HuH-7 (cell line): ENCODE measurements at regions not wholly inside any gene's neighbourhood (a gene's known extent, or its start where the extent isn't known, plus 50 kb on each side); places are given as distances from the start of the nearest gene placed in this dataset.

Experiments
- DNase-seq: peaks from one replicate; pipeline ENCODE4 v3.0.0; 2011; ENCODE audit warnings: low spot score

GRCh38 chr4:30314001-30314400 is 406.2 kb upstream of the PCDH7 start:
- DNase-seq, result no peak

GRCh38 chr4:30330894-30331652 is 389.1 kb upstream of the PCDH7 start:
- no peak for DNase-seq

DNA sequence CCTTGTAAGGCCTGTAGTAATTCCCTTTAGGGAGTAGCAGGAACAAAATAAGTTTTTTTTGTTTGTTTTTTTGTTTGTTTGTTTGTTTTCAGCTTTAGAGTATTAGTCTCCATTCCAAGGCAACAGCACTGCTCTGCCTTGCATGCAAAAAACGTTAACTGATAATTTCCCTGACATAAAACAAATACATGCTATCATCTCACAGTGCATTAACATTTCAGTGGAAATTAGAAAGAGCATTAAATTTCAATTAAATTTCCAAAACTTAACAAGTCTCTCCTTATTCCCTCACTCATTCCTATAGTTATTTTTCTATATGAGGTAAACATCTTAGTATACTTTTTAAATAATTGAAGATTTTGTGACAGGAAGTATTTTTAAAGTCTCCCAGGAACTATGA is 378.4 kb upstream of the PCDH7 start:
- DNase-seq, result no peak

DNA sequence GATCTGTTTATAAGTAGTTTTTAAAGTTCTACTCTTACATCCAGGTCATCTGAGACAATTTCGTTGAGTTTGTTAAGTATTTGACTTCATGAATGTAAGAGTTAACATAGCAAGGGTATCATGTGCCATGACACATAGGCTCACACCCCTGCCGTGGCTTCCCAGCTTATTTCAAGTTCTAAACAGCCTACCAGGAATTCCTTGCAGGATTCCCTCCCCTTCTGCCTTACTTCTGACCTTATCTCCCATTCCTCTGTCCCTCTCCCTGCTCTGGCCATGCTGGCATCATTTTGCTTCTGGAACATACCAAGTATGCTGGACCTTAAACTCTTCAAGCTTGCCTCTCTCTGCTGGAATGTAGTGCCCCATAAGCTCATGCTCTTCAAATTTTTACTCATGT is 369.9 kb upstream of the PCDH7 start:
- no peak for DNase-seq

DNA sequence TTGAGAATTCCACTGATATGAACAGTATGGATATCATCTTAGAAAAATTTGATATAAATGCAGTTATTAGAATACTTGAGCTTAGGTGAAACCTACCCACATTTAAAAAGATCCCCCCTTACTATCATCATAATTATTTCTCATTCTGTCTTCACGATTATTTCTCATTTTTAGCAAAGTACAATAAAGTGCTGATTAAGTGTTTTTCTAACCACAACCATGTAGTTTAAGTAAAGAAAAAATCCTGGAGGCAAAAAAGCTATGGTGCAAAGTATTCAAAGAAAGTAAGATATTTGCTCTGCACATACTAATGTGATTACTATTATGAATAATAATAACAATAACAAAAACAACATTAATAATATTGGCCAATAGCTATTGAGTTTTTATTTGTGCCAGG is 365.6 kb upstream of the PCDH7 start:
- DNase-seq, result no peak

DNA sequence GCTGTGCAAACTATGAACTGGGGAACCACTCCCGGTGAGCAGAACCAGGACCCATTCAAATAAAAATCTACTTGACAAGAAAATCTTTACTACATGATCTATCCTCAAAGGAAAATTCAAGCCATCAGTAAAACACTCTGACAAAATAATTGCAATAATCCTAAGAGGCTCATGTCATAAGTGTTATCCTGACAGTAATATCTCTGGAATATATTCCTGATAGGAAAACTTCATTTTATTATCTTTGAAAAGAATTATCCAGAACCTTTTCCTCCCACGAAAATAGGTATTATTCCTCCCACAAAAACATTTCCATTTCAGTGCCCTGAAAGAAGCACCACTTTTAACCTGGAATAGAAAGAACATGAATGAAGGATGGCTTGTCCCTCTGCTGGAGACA is 357.7 kb upstream of the PCDH7 start:
- no peak for DNase-seq

DNA sequence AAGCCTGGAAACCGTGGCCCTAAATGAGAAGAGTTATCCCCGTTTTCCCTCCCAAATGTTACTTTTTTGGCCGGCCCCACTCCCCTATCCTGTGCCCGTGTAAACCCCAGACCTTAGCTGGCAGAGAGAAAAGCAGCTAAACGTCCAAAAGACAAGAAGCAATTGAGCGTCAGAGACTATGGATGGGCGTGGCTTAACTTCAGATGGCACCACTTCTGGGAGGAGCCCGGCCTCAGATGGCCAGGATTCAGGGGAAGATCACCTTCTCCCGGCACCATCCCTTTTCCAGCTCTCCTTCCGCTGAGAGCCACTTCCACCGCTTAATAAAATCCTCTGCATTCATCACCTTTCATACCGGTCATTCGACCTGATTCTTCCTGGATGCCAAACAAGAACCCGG is 350.1 kb upstream of the PCDH7 start:
- DNase-seq, result no peak

- peak; percentile 37 for DNase-seq
Observed at GRCh38 chr4:30380404-30380998, 339.7 kb upstream of the PCDH7 start.

- no peak for DNase-seq
Observed at GRCh38 chr4:30385650-30386049, 334.5 kb upstream of the PCDH7 start.

DNA sequence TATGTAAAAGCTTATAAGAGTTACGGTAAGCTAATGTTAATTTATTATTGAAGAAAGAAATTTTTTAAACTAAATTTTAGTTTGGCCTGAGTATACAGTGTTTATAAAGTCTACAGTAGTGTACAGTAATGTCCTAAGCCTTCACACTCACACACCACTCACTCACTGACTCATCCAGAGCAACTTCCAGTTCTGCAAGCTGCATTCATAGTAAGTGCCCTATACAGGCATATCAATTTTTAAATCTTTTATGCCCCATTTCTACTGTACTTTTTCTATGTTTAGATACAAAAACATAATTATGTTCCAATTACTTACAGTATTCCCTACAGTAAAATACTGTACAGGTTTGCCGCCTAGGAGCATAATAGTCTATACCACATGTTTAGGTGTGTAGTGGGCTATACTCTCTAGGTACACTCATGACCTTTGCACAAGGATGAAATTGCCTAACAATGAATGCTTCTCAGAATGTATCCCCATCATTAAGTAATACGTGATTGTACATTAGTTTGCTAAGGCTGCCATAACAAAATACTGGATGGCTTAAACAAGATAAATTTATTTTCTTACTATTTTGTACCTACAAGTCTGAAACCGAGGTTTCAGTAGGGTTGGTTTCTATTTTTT is 333.8 kb upstream of the PCDH7 start:
- DNase-seq, result no peak

DNA sequence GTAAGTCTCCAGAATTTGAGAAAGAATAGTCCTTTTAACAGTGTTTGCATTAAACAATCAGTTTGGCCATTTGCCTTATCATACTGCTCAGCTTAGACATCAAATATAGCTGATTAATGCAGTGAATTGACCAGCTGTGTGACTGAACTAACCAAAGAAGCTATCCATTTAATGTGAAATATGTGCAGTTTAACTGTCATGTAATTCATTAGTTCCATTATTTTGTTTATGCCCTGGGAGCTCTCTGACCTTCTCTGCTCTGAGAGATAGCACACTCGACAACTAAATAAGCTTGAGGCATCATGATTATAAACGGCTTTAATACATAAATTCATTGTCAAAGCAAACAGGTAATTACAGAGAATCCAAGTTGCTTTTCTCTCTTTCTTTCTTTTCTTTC is 324.3 kb upstream of the PCDH7 start:
- no peak for DNase-seq

DNA sequence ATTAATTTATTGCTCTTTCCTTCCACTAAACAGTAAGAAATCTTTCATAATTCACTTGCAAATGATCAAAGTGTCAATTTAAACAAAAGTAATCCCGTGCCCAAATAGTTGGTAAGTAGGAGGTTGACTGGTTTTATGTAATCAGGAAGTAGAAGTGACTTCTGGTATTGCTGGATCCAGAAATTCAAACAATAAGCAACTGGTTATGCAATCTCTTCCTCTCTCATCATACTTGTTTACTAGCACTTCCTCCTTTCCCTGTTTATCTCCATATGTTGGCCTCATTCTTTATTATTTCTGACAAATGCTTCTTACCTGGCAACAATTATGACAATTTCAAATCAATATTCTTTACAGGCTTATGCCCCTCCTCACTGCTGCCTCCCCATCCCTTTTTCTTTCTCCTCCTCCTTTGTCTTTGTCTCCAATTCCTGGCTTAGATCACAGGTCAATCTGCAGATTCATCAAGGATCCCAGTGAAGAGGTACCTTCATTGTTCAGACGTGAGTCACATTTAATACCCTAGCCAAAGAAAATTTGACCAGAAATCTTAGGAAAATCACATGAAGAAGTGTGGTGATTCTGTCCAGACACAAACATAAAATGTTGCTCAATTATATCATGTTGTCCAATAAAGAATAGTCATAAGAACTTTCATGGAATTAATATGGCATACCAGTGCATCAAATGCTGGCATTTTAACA is 323.2 kb upstream of the PCDH7 start:
- no peak for DNase-seq

DNA sequence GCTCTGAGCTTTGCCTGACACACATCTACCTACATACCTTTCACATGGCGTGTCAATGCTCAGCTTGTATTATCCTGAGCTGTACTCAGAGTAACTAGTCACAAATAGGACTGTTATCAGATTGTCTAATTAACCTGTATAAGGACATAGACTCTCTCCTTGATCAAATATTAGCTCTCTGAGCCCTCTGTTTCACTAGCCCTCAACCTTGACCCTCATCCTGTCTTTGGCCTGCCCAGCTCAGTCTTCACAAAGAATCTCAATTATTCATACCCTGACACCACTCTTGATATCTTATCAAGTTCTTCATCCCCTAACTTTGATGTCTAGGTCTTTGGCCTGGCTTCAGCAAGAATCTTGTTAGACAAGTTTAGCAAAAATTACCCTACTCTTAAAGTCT is 320.7 kb upstream of the PCDH7 start:
- no peak for DNase-seq

DNA sequence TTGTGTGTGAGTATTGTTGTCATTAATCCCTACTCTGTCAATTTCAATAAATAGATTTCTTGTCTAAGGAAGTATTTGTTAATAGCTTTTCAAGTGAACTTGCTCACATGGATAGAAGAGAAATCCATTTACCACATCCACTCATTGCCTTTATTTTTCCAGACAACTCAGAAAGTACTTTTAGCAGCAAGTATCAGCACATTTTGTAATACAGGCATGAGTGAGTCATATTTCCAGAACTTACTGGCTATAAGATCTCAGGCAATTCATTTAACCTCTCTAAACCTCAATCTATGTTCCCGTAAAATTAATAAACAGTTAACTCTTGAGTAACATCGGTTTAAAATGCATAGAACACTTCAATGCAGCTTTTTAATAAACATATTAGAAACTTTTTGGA is 317.9 kb upstream of the PCDH7 start:
- no peak for DNase-seq

GRCh38 chr4:30413915-30414314 is 306.3 kb upstream of the PCDH7 start:
- DNase-seq, result no peak

GRCh38 chr4:30416547-30416946 is 303.6 kb upstream of the PCDH7 start:
- DNase-seq, result no peak

- no peak for DNase-seq
Observed at GRCh38 chr4:30427932-30428331, 292.2 kb upstream of the PCDH7 start.

DNA sequence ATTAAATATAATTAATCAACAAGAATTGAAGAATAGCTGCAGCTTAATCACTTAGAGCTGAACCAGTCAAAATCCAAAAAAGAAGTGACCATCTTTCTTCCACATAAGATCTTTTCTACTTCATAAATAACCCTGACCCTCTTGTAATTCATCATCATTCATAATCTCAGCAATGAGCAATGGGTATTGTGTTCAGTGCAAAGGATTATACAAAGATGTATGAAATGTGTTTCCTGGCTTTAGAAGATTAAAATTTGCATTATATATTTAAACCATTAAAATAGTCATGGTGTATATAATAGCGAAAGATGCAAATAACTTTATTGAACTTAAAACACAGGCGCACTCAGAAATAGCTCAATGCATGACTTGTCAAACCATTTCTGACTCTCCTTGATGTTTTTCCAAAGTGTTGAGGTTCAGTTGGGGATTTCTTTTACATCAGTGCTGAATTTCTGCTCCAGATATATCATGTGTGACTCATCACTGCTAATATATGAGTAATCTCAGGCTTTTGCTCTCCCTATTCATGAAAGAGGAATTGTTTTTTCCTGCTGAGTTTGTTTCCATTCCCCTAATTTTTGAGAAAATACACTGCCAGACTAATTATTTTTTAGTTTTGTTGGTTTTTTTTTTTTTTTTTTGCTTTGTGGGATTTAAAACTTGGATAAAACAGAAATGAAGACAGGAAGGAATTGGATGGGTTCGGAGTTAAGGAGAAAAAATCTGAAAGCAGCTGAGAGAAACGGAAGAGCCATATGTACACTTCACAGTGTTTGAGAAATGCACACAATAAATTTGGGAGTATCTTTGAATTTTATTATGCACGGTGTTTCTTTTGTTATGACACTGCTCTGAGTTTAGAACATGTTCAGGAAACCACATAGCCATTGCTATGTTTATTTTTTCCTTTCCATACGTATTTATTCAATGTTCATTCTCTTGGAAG is 290.1 kb upstream of the PCDH7 start:
- DNase-seq, result no peak

GRCh38 chr4:30434656-30435055 is 285.5 kb upstream of the PCDH7 start:
- no peak for DNase-seq

DNA sequence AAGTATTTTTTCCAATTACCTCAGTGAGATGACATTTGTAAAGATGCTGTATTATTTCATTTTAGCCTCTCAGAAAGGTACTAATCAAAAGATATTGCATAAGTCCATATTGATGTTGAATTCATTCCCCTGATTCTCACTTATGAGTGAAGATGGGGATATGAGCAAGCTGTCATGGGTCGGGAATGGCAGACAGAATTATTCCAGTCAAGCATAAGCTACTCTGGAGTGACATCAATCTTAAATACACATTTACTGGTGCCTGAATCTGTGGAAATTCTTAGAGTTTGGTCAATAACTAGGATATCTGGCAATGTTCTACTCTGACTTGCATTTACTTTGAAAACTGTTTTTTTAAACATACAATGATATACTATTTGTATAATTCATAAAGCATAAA is 283.8 kb upstream of the PCDH7 start:
- no peak for DNase-seq

- DNase-seq, result no peak
Observed at GRCh38 chr4:30437316-30437715, 282.9 kb upstream of the PCDH7 start.

- DNase-seq, result no peak
Observed at GRCh38 chr4:30443289-30443688, 276.9 kb upstream of the PCDH7 start.
